GM18861 (cell line): ENCODE measurements at regions not wholly inside any gene's neighbourhood (a gene's known extent, or its start where the extent isn't known, plus 50 kb on each side); places are given as distances from the start of the nearest gene placed in this dataset.

ENCODE experiments used
- ATAC-seq: cut with Tn5 transposase; IDR thresholded peaks from one replicate; pipeline ENCODE4 v1.9.1; 2021; ENCODE audit not compliant: unreplicated experiment

- no peak for ATAC-seq
These were observed 173.2 kb upstream of the SOX4 start for GRCh38 chr6:21420146-21420878.

DNA sequence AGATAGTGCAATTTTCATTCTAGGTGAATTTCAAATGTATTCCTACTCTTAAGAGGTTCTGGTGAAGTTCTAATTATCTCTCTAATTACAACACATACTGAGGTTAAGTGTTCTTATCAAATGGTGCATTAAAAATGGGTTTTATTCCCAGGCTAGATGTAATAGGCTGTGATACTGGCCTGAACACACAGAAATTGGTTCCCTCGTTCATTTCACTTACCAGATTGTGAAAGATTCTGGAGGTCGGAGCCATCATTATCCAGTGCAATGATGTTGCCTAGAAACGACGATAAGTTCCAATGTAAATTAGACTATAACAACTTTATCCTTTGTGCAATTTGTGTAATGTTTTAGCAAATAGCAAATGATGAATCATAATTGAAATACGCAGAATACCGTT is 172.6 kb upstream of the SOX4 start:
- no peak for ATAC-seq

DNA sequence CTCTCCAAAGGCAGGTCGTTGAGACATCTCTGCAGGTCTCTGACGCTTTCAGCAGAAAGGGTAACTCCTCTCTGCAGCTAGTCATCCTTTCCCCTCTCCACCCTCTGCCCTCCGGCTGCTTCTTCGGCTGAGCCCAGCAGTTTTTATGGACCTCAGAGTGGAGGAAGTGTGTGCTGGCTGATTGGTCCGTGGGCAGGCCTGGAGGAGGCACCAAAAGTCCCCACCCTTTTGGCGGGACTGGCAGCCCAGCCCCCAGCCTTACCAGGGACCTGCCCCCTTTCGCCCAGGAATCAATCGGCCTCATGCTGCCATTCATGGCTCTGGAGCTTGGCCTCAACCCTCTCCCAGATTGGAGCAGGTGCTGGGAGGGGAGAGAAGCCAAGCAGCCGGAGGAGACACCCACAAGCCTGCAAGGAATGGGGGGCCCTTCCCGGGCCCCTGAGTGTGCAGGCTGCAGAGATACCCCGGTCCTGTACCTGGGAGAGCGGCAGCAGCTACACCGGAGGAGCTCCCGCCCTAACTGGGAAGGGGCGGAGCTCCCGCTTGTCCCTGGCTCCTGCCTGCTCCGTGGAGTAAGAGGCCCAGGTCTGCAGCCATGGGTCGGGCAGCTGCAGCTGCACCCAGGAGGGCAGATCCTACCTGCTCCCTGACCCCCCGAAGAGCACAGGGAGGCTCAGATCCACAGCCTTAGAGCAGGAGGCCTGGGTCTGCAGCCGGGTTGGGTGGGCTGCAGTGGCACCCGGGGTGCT is 170.3 kb upstream of the SOX4 start:
- ATAC-seq: no peak

DNA sequence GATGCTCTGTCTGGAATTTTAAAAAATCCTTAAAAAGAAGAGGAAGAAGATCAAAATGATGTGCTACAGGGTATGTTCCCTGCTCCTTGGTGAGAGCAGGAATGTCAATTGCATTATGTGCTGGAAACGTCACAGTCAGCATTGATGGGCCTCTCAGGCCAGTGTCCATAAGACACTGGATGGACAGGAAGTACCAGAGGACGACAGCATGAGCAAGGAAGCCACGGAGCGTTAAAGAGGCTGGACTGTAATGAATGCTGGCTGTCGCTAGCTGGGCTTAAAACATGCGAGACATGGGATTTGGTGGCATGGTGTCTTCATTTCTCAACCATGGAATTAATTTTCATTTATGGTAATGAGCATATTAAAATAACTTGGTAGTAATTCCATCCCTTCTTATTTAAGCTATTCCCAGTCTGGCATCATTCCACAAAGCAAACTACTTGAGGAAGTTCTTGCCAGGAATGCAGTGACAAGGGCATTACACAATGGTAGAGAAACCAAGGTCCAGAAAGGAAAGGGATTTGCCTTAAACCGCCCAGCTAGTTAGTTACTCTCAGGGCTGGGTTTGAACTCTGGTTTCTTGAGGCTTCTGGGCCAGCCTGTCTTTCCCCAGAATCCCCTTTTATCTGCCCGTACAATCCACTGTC is 166.6 kb upstream of the SOX4 start:
- ATAC-seq: no peak

- ATAC-seq: no peak
These were observed 164.3 kb upstream of the SOX4 start for GRCh38 chr6:21429291-21429690.

DNA sequence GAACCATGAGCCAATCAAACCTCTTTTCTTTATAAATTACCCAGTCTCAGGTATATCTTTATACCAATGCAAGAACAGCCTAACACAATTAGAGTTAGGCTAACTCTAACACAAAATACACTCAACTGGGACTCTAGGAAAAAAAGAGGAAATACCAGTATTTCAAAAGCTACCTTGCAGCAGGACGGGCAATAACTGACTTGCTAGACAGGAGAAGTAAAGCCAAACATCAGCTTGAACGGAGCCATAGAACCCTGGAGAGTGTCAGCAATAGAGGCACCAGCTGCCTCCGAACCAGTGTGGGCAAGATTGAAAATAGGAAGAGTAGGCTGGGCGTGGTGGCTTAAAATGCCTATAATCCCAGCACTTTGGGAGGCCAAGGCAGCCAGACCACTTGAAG is 162.0 kb upstream of the SOX4 start:
- ATAC-seq: no peak

DNA sequence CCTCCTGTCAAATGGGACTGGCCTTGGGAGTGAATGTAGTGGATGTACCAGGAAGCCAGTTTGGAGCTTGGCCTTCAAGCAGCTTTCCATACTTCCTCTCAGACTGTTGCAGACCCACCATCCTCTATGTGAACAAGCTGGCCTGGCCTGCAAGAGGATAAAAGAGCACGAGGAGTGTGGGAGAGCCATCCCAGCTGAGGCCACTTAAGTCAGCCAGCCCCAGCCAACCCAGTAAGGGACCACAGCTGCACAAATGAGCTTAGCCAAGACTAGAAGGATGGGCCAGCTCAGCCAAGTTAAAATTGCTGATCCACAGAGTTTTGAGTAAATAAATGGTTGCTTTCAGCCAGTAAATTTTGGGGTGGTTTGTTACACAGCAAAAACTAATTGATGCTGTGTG is 156.9 kb upstream of the SOX4 start:
- ATAC-seq: no peak

DNA sequence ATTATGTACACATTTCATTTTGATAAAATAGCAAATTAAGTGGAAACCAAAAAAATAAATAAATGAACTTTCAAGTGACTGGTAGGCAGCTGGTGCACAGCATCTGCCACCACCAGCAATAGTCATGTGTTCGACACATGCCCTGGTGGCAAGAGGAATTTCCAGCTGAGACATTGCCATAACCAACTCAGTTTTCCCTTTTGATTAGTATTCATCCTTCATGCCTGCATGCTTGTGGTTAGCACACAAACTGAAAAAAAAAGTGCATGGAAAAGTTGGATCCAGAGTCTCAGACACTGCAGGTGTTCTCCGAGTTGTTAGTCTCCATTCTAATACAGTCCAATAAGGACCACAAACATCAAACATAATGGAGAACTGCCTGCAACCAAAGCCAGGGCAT is 156.0 kb upstream of the SOX4 start:
- ATAC-seq: no peak

DNA sequence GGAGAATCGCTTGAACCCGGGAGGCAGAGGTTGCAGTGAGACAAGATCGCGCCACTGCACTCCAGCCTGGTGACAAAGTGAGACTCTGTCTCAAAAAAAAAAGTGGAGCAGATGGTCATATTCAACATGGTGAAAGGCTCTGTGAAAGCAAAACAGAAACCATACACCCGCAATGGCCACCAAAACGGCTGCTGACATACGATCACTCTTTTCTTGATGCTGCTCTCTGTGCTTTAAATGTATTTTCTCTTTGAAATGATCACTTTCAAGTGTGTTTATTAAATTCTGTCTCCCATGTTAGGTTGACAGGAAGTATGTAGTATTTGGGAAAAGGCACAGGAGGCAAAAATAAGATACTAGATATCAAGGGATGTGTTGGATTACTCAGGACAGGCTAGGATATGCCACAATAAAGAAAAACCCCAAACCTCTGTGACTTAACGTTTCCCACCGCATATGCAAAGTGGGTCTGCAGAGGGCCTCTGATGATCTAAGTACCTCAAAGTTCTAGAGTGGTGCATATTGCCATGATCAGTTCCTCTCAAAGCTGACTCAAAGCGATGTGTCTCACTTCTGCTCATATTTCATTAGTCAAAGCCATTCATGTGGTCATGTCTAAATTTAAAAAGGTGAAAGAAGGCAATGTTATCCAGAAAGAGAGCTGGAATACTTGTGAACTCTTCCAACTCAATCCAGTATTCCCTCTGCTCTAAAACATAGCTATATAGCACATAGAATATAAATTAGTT is 155.1 kb upstream of the SOX4 start:
- ATAC-seq: peak; percentile 95

DNA sequence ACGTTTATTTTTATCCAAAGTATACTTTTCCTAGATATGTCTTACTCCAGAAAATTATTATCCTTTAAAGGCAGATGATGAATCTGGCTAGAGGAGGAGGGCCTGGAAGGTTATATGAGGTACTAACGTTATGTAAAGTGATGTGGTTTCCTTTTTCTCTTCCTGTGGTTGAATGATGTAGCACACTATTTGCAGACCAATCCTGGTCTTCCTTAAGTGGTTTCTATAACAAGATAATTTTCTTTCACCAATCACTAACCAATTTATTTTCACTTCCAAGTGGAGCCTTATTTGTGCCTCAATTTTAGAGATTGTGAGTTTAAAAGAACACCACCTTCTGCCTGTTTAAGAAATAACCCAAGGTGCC is 154.6 kb upstream of the SOX4 start:
- ATAC-seq: peak; percentile 48

- ATAC-seq: no peak
These were observed 152.2 kb upstream of the SOX4 start for GRCh38 chr6:21441386-21441785.

GRCh38 chr6:21442874-21443273 is 150.7 kb upstream of the SOX4 start:
- ATAC-seq: no peak

DNA sequence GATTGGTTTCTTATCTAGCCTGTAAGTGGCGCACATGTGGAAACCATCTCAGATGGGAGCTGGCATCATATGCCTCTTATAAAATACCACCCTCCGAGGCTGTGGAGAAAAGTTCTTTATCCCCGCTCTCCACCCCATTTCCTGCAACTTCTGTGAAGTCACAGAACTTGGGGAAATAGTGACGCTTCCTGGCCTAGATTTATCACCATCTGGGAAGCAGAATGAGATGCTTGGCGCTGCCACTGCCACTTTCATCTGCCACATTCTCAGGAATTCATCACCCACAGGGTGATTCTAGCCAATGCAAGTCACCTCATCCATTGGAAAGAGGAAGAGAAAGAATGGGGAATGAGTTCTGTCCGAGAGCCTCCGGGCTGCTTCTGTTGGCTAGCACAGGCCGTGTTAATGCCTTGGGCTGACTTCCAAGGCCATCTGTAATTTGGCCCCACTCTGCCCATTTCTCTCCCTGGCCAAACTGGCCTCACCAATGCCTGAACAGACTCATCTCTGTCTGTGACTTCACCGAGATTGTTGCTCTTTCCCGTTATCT is 148.8 kb upstream of the SOX4 start:
- no peak for ATAC-seq

GRCh38 chr6:21447987-21448386 is 145.6 kb upstream of the SOX4 start:
- ATAC-seq: no peak

DNA sequence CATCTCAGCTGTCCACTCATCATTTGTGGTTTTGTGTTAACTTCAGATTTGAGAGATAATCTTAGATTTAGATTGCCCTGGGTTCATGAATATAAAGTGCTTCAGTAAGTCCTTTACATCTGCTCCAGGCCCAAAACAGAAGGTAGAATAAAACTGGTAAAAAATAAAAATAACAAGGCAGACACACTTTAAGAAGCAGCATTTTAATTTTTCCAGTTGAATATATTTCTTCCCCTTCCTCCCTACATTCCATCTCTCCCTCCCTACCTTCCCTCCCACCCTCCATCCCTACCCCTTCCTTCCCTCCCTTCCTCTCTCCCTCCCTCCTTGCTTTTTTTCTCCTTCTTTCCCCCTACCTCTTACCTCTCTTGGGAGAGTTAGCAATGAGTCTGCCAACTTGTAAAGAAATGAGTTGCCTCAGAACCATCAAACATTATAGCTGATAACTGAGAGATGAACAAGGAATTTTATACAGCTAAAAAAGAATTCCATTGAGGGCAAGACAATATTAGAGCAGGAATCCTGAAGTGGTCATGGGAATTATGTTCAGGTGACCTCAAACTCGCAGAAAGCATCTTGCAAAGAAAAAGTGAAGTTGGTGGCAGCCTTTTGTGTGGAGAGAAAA is 145.0 kb upstream of the SOX4 start:
- no peak for ATAC-seq

DNA sequence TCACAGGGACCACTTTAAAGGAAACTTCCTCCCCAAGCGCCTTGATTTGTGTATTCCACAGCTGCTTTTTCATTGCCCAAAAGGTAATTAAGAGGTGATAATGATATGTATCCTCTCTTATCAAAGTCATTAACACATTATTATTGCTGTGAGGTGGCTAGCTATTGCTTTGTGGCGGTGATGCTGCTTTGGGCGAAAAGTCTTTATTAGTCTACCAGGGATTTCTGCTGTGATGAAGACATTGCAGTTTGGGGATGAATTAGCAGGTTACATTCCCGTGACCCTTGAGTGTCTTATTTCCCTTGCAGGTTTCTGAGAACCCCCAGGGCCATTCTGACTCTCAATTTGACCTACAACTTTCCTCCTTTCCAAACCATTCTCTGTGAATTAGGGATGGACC is 143.4 kb upstream of the SOX4 start:
- ATAC-seq: no peak

DNA sequence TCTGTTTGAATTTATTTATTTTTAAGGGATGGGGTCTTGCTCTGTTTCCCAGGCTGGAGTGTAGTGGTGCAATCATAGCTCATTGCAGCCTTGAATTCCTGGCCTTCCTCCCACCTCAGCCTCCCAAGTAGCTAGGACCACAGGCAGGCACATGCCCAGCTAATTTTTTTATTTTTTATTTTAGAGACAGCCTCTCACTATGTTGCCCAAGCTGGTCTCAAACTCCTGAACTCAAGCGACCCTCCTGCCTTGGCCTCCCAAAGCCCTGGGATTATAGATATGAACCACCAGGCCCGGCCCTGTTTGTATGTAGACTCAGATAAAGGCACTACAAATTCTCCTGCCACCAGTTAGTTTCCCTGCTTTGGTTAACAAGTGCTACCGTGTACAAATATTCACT is 142.9 kb upstream of the SOX4 start:
- no peak for ATAC-seq

DNA sequence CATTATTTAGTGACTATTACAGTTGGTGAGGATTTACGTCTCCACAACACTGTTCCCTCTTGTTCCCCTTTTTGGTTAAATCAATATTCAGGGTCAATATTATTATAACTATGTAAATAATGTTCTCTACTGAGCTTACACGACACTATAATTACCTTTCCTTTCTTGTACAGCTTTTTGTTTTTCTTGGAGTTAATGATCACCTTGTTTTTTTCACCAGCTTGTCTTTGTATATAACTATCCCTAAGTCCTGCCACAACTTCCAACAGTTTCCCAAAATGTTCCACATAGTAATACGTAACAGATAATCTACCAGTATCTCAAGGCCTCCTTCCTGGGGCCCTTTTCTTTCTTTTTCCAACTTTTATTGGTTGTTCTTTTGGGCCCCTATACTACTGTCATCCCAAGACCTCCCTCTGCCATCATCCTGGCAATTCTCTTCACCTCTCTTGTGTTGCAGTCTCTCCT is 142.0 kb upstream of the SOX4 start:
- ATAC-seq: no peak

DNA sequence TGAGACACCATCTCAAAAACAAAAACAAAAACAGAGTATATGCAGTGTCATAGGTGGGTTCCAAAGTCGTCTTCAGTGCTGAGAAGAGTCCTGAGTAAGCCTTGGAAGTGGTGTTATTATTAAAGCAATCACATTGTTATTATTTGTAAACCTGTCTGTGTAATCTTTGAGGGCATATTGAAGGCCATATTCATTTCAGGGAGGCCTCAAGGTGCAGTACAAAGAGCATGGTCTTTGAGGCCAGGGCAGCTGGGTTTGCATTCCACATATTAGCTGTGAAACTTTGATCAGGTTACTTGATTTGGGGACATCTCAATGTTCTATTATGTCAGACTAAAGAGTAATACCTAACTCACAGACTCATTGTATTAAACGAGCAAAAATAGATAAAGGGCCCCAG is 139.3 kb upstream of the SOX4 start:
- ATAC-seq: no peak

DNA sequence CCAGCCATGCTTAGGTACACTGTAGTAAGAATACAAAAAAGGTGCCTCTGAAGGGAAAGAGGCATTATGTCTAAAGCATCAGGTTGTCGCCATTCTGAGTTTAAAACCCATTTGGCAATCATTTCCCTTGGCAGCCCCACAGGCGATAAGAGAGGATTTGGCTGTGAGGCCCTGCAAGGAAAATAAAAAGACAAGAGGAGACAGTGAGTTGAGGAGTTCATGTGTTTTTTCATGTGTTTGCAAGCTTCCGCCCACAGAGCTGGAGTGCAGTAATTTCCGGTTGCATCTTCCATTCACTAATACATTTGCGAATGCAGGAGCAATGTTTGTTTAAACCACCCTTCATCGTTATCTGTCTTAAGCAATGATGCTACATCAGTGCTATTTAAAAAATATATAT is 138.5 kb upstream of the SOX4 start:
- no peak for ATAC-seq

- no peak for ATAC-seq
These were observed 135.9 kb upstream of the SOX4 start for GRCh38 chr6:21457647-21458046.
